IPS-NIHi7 (cell line): ENCODE measurements at regions not wholly inside any gene's neighbourhood (a gene's known extent, or its start where the extent isn't known, plus 50 kb on each side); places are given as distances from the start of the nearest gene placed in this dataset.
A peak's percentile ranks its signal among the peaks of the same experiment; 100 is the strongest.
"Not testable (repeated sequence)": the region's sequence is repeated elsewhere in the genome, so short reads cannot be mapped to it uniquely, and the experiment has no call there.

ENCODE experiments used
- DNase-seq: peaks from one replicate; pipeline ENCODE4 v3.0.0; 2012; ENCODE audit warnings: mixed read lengths; ENCODE audit errors: extremely low spot score

DNA sequence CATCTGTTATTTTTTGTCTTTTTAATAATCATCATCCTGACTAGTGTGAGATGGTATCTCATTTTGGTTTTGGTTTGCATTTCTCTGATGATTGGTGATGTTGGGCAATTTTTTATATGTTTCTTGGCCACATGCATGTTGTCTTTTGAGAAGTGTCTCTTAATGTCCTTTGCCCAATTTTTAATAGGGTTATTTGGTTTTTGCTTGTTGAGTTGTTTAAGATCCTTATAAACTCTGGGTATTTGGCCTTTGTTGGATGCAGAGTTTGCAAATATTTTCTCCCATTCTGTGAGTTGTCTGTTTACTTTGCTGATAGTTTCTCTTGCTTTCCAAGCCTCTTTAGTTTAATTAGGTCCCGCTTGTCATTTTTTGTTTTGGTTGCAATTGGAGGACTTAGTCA is 152.1 kb upstream of the MED14 start:
- DNase-seq: no peak

DNA sequence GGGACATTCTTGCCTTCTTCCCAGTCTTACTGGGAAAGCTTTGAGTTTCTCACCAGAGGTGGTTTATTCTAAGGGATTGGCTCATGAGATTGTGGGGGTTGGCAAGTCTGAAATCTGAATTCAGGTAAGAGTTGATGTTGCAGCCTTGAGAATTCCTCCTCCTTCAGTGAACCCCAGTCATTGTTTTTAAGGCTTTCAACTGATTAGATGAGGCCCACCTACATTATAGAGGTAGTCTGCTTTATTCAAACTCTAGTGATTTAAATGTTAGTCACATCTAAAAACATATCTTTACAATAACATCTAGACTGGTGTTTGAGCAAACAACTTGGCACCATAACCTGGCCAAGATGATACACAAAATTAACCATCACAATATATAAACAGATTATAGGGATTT is 156.5 kb upstream of the MED14 start:
- DNase-seq: no peak

- no peak for DNase-seq
These were observed 158.0 kb upstream of the MED14 start for GRCh38 chrX:40893251-40893910.

GRCh38 chrX:40895246-40895645 is 159.9 kb upstream of the MED14 start:
- no peak for DNase-seq

- no peak for DNase-seq
These were observed 162.5 kb upstream of the MED14 start for GRCh38 chrX:40897718-40898270.

DNA sequence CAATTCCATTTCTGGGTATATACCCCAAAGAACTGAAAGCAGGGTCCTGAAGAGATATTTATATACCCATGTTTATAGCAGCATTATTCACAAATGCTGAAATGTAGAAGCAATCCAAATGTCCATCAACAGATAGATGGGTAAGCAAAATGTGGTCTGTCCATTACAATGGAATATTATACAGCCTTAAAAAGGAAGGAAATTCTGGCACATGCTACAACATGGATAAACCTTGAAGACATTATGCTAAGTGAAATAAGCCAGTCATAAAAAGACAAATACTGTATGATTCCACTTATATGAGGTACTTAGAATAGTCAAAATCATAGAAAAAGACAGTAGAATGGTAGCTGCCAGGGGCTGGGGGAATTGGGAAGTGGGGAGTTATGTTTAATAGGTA is 169.4 kb upstream of the MED14 start:
- DNase-seq: not testable (repeated sequence)

GRCh38 chrX:40908026-40908425 is 172.7 kb upstream of the MED14 start:
- no peak for DNase-seq

DNA sequence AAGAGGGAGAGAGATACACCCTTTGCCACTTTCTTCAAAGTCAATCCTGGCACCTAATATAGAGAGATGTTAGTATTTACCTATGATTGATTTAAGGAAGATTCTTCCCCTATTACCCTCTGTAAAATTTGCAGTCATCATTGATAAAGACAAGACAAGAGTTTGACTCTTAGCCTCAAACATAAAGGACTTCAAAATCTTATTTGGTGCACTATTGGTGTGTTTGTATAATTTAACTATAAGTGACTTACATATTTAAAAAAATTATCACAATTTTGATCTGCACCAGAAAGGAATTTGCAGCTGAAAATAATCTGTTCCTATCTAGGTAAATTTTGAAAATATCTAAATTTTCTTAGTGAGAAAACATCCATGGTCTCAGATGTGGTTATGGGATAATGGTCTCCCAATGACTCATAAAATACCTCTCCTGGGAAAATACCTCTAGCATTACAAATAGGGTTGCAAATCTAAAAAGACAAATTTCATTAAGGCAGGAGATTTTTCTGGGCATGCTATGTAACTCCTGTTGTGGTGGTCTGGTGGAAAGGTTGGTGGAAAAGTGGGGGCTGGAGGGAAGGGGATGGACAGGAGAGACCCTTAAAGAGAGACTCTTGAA is 173.6 kb upstream of the MED14 start:
- DNase-seq: no peak

- DNase-seq: no peak
These were observed 173.1 kb upstream of the USP9X start for GRCh38 chrX:40912166-40912565.

- no peak for DNase-seq
These were observed 172.7 kb upstream of the USP9X start for GRCh38 chrX:40912576-40912975.

- no peak for DNase-seq
These were observed 164.9 kb upstream of the USP9X start for GRCh38 chrX:40920351-40920750.

- DNase-seq: peak; percentile 48
These were observed 162.9 kb upstream of the USP9X start for GRCh38 chrX:40922307-40922706.

DNA sequence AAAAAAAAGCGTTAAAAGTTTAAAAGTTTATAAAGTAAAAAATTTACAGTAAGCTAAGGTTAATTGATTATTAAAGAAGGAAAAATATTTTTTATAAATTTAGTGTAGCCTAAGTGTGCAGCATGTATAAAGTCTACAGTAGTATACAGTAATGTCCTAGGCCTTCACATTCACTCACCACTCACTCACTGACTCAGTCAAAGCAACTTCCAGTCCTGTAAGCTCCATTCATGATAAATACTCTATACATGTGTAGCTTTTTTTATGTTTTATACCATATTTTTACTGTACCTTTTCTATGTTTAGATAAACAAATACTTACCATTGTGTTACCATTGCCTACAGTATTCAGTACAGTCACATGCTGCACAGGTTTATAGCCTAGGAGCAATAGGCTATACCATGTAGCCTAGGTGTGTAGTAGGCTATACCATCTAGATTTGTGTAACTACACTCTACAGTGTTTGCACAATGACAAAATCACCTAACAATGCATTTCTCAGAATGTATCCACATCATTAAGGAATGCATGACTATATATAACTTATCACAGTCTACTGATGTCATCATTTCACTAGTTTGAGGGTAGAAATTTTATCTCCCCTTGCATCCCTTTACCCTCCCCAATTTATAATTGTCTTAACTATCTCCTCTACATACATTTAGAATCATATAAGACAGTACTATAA is 158.4 kb upstream of the USP9X start:
- DNase-seq: not testable (repeated sequence)

DNA sequence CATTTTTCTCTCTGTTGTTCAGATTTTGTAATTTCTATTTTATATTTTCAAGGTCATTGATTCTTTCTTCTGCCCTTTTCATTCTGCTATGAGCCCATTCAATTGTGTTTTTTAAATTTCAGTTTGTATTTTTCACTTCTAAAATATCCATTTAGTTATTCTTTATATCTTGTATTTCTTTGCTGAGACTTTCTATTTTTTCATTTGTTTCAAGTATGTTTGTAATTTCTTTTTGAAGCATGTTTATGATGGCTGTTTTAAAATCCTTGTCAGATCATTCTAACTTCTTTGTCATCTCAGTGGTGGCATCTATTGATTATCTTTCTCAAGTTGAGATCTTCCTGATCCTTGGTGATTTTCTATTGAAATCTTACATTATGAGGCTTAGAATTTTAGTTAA is 157.2 kb upstream of the USP9X start:
- DNase-seq: no peak

DNA sequence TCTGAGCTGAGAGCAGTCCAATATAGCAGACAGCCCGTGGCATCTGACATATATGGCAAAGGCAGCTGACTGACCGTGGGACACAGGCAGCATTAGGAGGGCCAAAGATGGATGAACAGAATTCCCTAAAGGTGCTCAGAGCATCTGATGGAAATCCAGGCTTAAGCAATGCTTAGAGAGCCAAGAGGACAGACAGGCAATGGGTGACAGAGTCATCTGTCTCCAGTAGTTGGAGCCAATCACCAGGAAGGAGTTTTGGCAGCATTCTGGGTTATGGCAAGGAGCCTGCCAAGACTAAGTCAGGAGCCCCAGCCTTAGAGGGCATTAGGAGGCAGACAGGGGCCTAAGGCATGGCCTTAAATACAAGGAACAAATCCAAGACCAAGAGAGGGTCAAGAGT is 153.3 kb upstream of the USP9X start:
- no peak for DNase-seq

DNA sequence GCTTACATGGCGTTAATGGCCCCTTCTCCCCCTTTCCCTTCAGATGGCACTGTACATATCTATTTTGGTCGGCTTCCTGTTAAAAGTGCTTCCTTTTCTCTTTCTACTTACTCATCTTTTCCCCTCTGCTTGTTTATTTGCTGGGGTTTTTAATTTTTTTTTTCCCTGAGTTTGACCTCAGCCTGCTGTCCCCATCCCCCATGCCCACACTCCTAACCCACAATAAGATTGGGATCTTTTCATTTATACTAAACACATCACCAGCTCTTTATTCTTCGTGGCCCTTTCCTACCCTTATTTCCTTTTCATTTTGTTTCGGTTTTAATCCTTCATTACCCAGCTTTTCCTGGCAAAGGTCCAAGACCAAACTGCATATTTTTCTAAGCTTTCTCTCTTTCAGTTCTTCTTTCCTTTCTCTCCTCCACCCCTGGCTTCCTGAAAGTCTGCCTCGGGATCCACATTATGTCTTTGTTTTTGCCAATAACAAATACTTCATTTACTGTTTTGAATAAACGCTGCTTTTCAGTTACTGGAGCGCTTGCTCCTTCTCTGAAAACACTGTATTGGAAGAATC is 152.0 kb upstream of the USP9X start:
- no peak for DNase-seq

DNA sequence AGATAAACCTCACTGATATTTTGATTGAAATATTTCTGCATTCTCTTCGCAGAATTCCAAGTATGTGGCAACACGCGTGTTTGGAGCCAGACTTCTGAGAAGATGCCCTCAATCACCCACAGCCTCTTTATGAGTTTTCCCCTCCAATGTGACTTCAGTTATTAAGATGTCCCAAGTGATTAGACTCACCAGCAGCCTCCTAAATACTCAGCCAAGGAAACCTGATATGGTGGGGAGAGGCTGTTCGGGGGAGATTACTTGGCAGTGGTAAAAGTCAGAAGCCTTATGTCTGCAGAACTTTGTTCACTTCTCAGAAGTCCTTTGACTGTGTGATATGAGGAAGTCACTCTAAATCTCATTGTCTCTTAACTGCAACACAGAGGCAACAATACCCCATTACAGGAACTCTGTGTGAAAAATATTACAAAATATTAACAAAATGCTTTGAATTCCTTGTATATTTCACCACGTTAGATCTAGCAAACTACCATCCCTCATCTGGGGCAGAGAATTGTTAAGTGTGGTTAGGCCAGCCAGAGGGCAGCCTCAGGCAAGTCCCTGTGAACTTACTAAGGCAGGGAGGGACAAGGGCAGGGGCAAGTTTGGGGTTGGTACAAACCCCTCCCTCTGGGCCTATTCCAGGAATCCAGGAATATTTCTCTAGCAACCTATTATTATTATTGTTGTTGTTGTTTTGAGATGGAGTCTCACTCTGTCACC is 151.4 kb upstream of the USP9X start:
- DNase-seq: no peak

- DNase-seq: no peak
These were observed 148.4 kb upstream of the USP9X start for GRCh38 chrX:40936827-40937226.

DNA sequence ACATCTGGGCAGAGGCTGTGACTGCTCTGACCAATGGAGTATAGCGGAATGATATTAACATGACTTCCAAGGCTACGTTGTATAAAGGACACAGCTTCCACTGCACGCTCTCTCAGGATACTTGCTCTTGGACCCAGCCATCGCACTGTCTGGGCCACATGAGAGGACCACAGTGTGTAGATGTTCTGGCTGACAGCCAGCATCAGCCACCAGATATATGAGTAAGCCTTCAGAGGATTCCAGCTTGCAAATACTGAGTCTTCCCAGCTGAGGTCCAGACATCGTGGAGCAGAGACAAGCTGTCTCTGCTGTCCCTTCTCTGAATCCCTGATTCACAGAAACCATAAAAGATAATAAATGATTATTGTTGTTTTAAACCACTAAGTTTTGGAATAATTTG is 146.8 kb upstream of the USP9X start:
- no peak for DNase-seq

DNA sequence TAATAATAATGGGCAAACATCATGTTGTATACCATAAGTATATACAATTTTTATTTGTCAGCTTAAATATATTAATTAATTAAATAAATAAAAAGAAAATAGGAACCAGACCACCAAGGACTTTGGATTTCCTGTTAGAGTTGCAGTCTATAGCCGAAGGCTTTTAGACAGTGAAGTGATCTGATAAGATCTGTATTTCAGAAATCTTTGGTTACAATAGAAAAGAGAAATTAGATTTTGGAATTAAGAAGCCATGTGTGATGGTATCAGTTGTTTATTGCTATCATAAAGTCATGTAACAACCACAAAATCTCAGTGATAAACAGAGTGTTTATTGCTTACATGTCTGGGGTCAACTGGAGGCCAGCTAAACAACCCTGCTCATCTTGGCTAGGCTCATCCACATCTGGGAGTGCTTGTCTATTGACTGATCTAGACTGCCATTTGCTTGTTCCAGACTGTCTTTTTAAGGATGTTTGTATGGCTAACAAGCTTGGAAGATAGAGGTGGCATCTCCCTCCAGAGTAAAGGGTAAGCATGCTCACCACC is 142.1 kb upstream of the USP9X start:
- DNase-seq: no peak

GRCh38 chrX:40945361-40945713 is 139.9 kb upstream of the USP9X start:
- peak; percentile 26 for DNase-seq

DNA sequence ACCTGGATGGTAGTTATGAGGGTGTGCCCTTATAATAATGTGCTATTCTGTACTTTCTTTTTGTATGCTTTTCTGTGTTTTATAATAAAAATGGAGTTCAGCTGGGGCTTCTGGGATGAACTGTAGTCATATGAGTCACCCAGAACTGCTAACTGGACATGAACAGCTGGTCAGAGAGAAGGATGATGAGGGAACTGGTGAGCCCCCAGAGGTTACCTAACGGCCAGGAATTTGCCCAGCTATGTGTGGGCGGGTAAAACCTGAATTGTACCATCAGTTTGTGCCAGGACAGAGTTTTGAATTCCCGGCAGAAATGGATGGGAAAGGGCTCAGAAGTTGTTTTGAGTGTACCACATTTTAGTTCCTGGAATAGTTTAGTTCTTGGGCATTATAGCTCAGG is 138.0 kb upstream of the USP9X start:
- no peak for DNase-seq
